ENCODE measurements at regions not wholly inside any gene's neighbourhood (a gene's known extent, or its start where the extent isn't known, plus 50 kb on each side); places are given as distances from the start of the nearest gene placed in this dataset.

GRCh38 chr16:73891129-73891542 is 405.5 kb upstream of the PSMD7 start (continued):
- TF ChIP-seq NANOG (IDR thresholded peaks at IDR 0.05; ENCODE audit: insufficient read depth, low read depth, low read length, poor library complexity, severe bottlenecking) (peak; percentile 48), ASH2L (IDR thresholded peaks at IDR 0.05; ENCODE audit: low read length) (peak; percentile 39)

All from H1 (cell line).